HG02870 (cell line): ENCODE measurements at regions not wholly inside any gene's neighbourhood (a gene's known extent, or its start where the extent isn't known, plus 50 kb on each side); places are given as distances from the start of the nearest gene placed in this dataset.
"Not testable (repeated sequence)": the region's sequence is repeated elsewhere in the genome, so short reads cannot be mapped to it uniquely, and the experiment has no call there.

Source experiments
- ATAC-seq: cut with Tn5 transposase; IDR thresholded peaks from one replicate; pipeline ENCODE4 v1.9.1; 2021; ENCODE audit warnings: mild to moderate bottlenecking, moderate library complexity; ENCODE audit not compliant: unreplicated experiment

DNA sequence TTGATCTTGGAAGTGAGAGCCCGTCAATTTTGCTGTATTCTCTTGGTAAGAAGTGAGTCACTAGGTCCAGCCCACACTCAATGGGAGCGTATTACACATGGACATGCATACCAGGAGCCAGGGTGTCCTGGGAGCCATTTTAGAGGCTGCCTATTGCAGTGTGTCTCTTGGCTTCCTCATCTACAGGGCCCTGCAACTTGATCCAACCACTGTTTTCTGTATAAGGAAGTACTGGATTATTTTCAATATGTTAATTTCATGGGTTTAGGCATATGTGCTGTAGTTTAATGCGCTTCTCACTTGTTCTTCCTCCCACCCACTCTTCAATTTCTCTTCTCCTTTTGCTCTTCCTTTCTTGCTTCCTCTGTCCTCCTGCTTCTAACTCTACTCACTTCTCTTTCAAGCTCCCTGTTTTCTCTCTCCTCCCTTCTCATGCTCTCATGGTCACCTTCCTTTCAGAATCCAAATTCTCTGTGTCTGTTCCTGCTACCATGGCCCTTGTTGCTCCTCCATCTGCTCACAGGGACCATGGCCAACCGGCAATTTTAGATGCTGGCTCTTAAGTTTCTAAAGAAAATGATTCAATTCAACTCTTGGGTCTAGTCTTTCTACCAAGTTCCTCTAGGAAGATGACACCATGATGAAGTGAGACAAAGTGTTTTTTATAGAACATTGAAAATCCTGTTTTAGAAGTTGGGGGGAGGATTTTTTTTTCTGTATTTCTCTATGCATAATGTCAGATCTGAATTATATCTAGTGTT lies 152.0 kb upstream of the ZEB2 start:
- no peak for ATAC-seq

DNA sequence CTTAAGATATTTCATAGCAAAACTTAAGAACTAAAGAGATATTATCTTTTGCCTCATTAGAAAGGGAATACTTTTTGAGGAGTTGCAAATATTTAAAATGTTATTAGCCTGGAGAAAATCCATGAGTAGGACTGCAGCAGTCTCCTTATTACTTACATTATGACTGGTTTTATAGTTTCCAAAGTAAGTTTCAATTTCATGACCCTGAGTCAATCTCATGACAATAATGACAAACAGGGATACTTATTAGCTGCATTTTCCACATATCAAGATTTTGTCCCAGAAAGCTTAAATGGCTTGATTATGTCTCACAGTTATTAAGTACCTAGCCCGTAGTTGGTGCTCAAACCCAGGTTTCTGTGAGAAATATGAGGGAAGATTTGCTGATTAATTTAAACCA lies 150.8 kb upstream of the ZEB2 start:
- no peak for ATAC-seq

DNA sequence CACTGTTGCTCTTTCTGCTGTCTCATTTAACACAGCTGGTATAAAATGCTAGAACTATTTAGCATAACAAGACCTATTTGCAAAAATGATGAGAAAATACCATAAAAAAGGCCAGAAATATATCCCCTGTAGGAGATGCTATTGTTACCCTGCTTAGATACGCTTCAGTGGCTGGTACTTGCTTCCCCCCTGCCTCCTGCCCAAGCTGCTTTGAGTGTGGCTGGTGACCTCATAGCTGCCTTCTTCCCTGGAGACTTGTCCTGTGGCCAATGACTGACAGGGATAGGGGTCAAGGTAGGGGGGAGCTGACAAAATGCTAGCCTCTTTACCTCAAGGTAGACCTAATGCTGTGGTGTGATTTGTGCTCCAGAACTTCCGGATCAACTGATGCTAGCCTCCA lies 150.2 kb upstream of the ZEB2 start:
- ATAC-seq: no peak

DNA sequence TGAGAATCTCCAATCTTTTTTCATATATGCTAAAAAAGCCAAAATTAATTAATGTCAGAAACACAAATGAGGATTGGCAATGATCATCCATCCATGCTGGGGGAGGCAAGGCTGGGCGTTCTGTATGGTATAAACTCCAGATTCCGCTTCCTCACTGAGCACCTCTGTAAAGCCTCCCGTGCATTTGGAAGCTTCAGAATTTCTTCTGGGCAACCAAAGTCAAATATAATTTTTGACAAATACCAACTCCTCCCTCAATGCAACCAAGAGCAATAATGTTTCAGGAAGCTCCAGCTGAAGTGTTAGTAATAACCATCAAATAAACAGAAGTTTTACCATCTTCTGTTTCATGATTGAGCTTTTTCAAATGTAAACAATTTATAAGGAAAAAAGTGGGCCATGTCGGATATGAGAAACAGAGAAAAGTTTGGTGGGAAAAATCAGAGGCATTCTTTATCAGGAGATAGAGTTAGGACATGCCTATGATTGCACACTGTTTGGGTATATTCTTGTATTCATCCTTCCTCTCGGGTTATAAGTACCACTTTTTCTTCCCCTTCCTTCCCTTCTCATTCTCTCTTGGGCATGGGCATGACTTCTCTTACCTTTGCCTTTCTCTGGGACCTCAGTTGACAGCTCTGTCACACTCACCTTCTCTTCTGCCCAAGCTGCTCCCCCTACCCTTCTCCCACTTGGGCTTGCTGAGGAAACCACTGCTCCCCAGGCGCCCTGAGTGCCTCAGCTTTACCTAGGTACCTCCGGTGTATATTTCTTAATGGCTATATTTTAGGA lies 149.5 kb upstream of the ZEB2 start:
- ATAC-seq: no peak

DNA sequence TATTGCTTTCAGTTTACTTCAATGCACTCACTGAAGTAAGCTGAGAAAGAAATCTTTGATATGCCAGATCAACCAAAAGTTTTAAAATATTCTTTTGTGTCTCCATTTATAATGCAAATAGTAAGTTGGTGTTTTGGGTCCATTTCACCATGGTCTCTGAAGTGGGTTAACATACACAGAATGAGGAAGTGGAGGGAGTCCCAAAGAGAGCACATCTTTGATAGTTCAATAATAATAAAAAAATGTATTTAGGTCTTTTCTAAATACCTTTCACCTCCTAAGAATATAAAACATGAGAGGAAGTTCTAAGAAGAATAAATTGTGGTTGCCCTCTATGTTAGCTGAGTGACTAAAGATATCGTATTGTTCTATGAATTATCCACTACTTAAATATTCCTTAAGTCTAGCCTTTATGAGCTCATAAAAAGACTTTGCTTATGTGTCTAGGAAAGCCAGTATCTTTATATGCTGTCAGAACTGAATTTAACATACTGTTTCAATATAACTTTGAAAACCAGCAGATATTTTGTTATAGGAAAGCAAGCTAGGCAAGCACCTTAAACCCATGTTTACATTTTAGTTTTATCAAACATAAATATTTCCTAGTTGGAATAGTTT lies 148.7 kb upstream of the ZEB2 start:
- ATAC-seq: no peak

DNA sequence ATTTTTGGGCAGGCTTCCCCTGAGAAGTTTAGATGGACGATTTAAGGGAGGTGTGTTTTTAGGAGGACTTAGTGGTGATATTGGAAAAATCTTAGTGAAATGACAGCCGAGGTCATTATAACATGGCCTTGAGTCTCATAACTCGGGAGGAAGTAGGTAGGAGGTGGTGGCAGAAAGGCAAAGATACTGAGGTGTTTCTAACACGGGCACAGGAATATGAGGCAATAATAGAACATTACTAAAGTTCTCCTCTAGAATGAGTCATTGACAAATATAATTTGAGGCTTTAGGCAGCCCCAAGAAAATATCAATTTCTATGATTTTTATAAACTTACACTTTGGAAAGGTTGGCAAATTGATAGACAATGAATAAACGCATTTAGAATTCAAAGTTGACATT lies 146.1 kb upstream of the ZEB2 start:
- no peak for ATAC-seq

DNA sequence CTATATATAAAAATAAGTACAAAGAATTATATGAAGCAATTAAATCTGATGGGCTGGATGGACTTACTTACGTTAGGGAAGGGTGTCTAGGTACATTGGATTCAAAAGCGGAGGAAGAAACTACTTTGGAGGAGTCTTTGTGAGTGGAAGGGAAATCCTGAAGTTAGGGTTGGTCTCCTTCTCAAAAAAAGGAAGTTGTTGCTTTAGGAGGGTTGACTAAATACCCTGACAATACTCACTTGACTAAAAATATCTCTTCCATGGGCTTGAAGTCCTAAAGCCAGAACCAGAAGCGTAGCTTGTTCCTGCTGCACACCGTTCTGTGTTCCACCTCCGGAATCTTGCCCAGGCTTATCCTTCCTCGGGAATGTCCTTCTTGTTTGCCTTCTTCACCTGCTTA lies 143.3 kb upstream of the ZEB2 start:
- no peak for ATAC-seq

DNA sequence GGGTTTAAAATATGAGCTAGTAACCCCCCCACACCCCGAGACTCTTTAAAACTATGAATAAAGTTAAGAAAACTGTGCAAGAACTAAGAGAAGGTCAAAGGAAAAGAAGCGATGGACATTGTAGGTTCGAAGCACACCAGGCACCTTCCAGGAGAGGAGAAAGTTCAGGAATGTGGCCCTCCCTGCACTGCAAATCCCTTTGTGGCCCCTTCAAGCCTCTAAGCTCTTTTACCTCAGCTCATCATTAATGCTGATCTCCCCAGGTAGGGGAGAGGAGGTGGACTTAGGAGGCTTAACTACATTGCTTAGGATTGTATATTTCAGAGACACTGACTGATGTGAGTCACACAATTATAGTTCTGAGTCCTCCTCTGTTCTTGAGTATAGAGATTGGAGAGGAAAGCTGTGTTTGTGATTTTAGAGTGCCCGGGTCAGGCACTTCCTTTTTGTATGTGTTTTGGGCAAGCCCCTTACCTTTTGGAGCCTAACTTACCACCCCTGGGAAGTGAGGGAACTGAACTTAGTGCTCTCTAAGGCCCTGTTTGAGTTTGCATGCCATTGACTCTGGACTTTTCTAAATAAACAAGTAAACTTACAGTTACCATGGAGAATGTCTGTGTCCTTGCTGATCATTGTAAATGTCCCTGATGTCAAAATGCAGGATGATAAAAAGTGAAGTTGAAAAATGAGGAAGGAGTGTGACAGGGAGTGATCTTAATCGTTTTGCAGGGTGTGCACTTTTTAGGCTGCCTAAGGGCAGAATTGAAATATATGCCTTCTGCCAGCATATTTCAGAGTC lies 140.8 kb upstream of the ZEB2 start:
- ATAC-seq: no peak

DNA sequence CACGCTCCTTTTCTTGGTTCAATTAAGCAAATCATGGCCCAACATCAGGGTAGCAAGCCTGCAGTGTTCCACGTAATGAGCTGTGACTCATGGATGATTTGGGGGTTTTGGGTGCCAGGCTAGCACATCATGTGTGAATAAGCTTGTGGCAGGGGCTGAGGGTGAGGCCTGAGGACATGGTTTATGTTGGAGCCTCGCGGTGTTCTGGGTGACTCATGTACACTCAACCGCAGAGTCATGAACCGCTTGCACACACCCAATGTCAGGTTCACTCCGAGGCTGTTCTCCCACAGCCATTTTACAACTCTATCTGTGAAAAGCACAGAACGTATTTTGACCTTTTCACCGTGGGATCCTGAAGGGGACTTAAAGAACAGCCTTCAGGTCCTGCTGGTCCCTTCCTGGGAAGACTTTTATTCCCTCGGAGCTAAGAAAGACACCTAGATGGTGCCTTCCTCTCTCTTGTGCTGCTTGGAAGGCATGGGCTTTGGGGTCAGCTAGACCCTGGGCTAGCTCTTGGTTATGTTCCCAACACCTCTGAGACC lies 139.9 kb upstream of the ZEB2 start:
- ATAC-seq: peak; percentile 65

DNA sequence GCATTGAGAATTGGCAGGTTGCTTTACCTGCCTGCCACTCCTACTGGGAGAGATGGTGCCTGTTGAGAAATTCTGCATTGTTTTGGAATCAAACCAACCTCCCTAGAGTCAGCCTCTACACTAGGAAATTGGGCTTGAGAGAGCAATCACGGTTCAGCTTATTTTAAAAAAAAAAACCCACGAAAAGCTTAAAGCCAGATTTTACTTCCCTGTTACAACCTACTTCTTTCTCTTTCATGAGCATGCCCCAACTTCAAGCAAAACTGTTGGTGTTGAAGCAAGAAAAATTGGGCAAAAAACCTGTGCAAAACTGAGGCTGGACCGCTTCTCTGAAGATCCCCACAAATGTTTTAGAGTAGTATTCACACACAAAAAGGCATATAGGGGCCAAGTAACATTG lies 134.6 kb upstream of the ZEB2 start:
- no peak for ATAC-seq

DNA sequence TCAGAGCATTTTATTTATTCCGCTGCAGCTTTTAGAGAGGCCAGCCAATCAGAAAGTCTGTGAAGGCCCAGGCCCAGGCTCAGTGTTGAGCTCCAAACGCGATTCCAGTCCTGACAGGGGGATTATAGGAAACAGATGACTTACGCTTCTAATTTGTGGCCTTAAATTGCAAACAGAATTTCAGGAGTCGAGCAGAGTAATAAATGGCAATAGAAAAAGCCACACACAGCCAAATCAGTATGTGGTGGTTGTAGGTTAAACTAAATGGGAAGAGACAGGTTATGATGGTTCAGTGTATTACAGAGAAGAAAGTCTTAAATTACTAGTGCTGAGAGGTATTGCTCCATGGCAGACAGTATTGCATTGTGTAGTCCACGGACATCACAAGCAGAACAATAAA lies 131.0 kb upstream of the ZEB2 start:
- no peak for ATAC-seq

DNA sequence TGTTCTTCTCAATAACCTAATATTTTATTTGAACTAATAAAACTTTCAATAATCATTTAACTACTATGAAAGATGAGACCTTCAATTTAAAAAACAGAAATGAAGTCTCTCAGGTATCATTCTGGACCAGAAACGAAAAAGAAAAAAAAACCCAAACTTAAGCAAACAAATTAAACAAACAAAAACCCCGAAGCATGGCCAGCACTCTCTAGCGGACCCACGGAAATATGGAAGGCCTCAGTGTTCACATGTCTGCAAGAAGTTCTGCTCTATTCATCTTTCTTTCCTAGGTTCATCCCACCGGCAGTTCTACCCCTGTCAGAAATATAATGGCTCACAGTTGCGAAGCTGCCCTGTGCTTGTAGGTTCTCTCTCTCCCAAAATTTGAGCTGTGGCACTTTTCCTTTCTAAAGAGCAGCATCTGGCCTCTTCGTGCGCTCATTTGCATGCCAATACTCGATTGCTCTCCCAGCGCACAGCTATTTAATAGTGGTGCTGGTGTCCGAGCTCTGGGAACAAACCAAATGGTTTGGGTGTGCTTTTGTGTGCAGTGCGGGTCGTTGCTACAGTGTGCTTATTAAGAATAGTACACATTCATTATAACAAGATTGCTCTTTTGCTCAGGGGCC lies 129.0 kb upstream of the ZEB2 start:
- no peak for ATAC-seq

DNA sequence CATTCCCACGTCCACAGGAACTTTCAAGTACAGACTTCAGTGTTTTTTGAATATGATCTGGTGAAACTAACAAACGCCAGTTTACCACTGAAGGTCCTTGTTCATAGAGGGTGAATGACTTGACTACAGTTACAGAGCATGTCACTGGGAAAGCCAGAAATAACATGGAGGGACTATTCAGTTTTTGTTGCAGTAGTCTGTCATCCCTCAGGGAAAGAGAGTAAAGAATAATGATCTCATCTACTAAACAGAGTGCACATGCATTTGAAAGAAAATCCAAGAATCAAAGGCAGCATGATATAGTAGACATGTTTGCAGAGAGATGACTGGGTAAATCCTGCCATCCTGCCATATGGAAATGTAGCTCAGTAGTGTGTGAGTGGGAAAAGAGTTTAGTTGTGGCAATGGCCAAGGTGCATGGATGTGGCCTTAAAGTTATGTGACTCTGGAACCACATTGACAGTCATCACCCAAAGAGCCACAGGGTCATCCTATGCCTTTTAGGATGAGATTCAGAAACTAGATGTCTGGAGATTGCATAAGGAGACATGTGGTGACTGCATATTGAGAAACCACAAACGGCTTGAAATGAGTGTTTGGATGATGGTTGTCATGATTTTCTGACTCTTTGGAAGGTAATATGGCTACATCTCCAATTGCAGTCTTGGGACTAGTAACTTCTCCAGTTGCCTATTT lies 125.3 kb upstream of the ZEB2 start:
- ATAC-seq: no peak

DNA sequence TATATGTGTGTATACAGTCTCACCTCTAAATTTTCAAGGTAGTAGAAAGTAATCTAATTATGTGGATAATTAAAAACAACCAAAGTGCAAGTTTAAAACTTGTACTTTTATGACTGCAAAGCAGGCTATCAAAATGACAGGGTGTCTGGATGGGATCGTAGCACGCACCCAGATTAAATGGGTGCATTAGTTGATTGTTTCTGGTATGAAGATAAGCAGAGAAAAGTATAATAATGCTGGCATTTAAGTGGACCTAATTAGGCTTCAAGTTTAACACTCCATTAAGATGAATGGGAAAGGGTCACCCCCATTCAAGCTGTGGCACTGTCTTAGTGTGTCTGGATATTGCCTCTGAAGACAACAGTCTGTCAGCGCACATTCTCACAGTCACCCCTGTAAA lies 124.6 kb upstream of the ZEB2 start:
- no peak for ATAC-seq

DNA sequence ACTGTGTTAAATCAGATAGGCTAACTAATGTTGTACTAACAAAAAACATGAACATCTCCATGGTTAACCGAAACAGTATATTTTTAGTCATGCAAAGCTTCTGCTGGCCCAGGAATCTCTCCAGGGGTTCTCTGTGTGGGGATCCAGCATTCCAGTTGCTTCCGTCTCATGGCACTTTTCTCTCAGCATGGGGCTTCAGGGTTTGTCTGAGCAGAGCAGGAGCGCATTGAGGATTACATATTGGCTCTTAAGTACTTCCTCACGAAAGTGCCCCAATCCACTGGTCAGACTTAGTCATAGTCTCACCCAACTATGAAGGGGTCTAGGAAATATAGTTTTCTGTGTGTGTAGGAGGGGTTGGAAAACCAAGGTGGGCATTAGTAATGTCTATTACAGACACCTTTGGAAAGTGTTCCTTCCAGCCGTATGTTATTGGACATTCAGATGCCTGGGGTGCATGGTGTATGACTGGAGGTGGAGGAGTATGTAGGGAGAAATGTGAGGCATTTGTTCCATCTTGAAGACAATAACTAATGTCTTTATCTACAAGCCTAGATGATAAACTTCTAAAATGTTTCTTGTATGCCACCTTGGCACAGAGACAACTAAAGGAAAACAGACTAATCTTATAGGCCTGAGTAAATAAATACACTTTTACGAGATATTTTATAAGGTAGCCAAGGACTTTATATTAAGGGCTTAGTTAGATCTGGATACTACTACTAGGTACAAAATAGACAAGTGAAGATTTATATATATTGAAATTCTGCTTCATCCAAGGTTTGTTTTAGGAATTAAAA lies 123.8 kb upstream of the ZEB2 start:
- ATAC-seq: no peak

DNA sequence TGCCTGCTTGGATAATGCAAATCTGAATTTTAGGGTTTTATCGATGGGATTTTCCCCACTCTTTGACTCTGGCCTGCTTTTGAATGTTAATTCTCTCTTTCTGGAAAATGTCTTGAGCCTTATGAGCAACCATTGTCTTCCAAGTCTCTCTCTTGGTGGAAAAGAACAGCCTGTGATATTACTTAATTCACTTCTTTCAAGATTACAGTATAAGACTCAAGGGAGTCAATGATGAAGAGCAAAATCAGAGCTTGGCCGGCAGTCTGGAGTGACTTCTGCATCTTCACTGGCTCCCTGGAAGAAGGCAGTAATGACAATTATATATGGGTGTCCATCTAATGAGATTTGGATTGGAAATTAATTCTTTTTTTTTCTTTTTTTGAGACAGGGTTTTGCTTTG lies 122.9 kb upstream of the ZEB2 start:
- no peak for ATAC-seq

DNA sequence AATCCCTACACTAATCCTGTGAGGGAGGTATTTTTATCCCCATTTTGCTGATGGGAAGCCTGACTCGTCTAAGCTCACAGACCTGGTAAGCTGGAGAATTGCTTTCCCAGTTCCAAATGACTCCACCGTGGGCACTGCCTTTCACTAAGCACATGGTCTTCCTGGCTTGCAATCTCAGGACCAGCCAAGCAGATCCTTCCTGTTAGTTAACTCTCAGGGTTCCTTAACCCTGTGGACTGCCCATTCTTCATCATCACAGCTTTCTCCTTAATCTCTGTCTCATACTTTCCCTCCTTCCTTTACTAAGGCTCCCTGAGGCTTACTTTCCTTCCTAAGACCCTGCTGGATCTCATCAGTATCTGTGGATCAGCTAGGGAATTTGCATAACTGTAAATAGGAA lies 122.2 kb upstream of the ZEB2 start:
- no peak for ATAC-seq

DNA sequence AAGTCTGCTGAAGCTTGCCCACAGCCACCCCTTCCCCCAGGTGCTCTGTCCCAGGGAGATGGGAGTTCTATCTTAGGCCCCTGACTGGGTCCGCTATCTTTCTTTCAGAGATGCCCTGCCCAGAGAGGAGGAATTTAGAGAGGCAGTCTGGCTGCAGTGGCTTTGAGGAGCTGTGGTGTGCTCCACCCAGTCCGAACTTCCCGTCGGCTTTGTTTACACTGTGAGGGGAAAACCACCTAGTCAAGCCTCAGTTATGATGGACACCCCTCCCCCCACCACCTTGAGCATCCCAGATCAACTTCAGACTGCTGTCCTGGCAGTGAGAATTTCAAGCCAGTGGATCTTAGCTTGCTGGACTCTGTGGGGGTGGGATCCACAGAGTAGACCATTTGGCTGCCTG lies 118.3 kb upstream of the ZEB2 start:
- ATAC-seq: not testable (repeated sequence)

DNA sequence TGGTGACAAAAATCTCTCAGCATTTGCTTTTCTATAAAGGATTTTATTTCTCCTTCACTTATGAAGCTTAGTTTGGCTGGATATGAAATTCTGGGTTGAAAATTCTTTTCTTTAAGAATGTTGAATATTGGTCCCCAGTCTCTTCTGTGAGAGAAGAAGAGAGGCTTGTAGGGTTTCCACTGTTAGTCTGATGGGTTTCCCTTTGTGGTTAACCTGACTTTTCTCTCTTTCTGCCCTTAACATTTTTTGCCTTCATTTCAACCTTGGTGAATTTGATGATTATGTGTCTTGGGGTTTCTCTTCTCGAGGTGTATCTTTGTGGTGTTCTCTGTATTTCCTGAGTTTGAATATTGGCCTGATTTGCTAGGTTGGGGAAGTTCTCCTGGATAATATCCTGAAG lies 116.9 kb upstream of the ZEB2 start:
- not testable (repeated sequence) for ATAC-seq
